Femur (tissue), 1 donor: ENCODE measurements at regions not wholly inside any gene's neighbourhood (a gene's known extent, or its start where the extent isn't known, plus 50 kb on each side); places are given as distances from the start of the nearest gene placed in this dataset.
A peak's percentile ranks its signal among the peaks of the same experiment; 100 is the strongest.

Experiments
- DNase-seq: peaks from one replicate; pipeline ENCODE4 v3.0.0-alpha.2; 2017

DNA sequence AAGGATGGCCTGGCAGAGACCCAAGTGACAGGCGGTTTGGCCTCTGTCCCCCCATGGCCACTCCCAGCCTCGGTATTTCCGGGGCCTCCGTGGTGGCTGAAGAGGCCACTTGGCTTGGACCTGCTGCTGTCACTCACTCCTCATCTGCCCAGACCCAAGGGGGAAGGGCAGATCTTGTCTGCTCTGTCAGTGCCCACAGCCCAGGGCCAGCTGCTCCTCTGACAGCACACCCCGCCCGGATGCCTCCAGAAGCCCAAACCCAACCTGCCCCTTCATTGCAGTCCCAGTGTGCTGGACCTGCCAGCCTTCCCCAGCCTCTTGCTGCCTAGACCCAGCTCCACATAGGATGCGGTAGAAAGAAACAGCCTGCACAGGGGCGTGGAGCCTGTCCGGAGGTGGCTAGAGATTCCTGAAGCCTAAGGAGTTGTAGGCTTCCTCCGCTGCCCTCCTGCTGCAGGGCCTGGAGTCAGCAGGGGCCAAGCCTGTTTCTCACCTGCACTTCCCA lies 52.0 kb downstream of the MAGEF1 start:
- DNase-seq = peak; percentile 88

DNA sequence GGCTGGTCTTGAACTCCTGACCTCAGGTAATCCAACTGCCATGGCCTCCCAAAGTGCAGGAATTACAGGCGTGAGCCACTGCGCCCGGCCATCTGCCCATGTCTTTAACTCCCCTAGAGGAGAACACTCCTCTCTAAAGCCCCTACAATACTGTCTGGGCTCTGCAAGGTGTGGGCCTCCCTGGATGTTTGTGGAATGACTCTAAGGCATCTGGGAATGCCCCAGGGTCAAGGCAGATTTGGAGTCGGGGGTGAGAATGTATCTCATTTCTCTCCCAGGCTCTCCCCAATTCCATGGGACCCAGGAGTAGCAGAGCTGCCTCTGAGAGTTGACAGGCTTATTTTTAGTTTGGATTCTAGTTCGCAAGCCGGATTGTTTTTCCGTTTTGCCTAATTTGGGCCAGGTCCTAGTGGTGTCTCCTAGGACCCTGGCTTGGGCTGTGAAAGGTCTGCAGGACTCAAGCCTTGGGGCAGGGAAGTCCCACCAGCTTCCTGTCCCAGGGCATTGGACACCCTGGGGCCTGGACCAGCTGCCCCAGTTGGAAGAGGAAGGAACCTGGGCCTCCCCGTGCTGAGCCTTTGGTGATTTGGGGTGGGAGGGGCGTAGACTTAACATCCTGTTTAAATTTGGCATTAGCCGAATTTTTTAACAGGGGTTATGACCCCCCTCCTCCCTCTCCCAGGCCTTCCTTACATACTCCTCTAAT lies 53.5 kb downstream of the MAGEF1 start:
- DNase-seq = peak; percentile 75

DNA sequence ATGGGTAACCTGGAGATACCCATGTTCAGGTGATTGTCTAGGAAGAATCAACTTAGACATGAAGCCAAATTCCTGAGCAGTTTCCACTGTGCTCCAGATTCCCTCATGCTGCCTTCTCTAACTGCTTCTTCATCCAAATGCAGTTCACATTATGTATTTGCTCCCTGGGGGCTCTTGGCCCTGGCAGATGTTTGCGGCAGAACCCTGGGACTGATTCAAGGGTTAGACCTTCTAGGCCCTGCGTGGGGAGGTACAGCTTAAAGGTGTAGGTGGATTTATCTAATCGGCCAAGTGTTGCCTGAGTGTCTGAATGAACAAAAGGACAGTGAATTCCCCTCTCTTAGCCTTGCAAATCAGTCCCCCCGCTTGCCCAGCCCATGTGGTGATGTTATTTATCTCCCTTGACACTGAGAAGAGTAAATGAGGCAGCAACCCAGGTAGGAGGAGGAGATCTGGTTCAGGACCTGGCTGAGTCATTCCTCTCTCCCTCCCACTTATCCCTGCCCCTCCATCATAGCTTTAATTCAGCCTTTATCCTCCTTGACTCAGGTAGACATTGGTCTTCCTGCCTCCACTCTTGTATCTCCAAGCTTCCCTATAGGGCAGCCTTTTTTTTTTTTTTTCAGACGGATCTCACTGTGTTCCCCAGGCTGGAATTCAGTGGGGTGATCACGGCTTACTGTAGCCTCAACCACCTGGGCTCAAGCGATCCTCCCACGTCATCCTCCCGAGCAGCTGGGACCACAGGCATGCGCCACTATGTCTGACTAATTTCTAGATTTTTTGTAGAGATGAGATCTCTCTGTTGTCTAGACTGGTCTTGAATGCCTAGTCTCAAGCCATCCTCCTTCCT lies 54.8 kb downstream of the MAGEF1 start:
- DNase-seq = peak; percentile 65

DNA sequence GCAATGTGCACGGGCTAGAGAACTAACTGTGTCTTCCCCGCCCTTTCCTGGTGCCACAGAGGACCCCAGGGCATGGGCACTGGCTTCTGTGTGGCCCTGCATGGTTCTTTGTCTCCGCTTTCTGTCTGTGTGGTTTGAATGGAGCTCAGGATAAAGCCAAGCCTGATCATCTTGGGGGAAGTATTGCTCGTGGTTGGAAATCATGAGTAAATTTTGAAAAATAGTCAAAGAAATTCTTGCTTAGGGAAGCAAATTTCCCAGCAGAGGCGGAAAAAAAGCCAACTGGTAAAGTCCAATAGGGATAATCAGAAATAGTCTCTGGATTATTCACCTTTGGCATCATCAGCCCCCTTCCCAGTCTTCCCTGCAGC lies 55.4 kb downstream of the MAGEF1 start:
- peak; percentile 67 for DNase-seq

DNA sequence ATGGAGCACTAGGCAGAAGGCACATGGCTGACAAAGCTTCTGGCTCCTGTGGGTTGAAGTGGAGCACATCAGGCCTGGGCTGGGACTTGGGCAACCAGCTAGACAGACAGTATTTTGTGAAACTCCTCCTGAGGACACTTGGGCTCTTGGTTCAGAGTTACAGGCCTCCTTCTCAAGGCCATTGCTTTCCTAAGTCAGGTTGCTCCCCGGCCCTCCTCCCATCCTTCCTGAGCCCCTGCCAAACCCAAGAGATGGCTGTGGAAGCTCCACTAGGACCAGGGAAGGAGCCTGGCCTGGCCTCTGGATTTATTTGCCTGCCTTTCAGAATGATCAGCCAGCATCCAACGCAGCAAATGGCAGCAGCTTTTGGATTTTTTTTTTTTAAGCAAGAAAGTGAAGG lies 56.3 kb downstream of the MAGEF1 start:
- DNase-seq = no peak

DNA sequence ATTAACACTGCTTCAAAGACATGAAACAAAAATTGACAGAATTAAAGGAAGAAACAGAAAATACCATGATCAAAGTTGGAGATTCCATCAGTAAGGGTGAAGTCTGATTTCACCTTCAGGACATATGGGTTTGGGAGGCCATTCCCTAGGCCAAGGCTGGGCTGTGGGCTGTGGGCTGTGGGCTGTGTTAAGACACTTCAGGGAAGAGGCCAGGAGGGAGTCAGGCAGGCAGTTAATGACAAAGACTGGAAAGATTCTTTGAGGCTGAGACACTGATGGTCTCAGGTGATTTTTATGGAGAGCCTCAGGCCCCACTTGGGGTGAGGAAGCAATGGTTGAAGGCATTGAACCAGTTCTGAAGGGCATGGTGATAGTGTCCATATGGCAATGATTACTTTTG lies 57.5 kb downstream of the MAGEF1 start:
- DNase-seq = no peak

DNA sequence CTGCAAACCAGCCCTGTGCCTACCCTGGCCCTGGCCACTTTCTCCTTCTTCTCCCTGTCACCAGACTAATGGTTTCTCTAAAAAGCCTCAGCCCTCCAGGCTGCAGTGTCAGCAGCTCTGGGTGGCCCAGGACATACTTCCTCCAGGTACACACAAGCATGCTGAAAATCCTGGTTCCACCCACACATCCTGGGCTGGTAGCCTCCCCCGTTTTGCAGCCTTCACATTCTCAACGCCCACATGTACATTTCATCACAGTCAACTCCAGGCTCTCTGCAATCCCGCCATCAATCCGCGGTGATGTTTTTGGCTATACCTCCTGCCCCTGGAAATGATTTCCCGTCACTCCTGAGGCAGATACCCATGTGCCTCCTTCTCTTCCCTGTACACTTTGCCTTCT lies 59.4 kb downstream of the MAGEF1 start:
- no peak for DNase-seq

DNA sequence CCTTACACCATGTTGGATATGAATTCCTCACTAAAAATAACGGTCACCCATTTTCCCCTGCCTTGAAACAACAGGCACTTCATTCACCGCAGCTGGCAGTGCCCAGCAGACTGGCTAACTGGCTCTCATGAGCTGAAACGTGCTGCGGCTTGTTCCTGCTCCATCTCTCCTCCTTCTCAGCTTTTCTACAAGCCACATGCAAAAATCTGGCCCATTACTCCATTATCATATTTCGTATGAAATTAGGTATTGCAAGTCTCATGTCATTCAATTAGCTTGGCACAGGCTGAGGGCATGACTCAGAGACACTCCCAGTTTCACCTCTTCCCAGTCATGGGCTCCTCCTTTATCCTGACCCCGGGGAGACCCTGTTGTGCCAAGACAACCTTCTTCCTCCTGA lies 60.0 kb downstream of the MAGEF1 start:
- DNase-seq = no peak

DNA sequence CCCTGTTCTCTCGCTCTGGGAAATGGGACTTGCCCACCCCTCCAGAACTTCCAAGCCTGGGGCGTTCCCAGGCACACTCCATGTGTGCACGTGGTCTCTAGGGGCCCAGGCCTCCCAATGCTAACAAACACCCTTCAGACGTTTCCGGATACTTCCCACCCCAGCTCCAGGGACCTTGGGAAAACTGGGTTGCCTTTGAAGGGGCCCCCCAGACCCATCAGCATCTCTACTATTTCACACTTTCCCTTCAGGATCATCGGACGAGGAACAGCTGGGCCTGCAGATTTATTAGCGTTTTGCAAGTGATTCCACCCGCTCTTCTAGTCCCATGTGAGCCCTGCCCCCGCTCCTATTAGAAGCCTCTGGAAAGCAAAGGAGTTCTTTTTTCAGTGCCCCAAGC lies 63.2 kb downstream of the MAGEF1 start:
- DNase-seq = no peak

DNA sequence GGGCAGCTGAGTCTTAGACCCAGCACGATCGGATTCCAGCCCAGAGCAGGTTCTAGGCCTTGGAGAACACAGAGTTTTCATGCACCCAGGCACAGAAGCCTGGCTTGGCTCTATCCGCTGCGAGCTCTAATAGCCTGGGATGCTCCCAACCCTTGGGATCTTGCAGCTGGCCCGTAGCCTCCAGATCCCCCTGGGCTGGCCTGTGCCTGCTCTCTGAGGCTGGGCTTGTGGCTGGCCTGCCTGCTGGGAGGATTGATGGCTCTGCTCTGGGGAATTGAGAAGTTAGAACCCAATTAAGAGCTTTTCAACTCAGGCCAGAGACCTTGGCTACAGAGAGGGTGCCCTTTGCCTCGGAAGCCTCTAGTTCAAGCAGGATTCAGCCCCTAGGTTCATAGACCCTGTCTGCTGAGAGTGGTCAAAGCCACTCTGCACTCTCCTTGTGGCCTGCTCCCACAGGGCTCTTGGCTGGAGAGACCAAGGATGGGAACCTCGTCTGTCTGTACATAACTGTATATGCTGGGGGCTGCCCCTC lies 64.4 kb downstream of the MAGEF1 start:
- no peak for DNase-seq

DNA sequence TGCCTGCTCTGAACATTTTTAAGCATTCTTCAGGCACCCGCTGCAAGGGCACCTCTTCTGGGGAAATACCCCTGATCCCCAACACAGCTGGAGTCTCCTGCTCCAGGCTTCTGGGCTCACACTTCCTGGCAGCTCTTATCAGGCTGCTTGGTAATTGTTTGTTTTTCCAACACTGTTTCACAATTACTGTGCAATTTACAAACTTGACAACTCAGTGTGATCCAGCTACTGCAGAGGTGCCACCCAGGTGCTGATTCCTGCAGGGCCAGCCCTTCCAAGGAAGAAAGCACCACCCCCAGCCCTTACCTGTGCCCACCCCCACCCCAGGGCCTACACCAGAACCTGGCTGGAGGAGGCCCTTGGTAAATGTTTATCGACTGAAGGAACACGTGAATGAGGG lies 66.5 kb downstream of the MAGEF1 start:
- DNase-seq = no peak

DNA sequence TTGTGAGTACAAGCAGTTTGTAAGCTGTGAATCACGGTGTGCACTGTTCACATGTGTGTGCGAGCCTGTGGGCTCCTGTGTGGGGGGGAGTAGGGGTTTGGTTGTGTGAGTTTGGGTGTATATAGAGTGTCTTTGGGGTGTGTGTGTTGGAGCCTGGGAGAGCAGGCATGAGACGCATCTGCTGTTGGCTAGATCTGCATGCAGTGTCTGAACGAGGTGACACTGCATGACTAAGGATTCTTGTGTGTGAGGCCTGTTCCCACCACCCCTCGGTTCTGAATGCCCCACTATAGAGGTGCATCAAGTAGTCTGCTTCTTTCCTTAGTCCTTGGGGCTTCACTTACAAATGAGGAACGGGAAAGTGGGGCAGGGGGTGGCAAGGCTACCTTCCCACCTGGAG lies 68.4 kb downstream of the MAGEF1 start:
- no peak for DNase-seq

DNA sequence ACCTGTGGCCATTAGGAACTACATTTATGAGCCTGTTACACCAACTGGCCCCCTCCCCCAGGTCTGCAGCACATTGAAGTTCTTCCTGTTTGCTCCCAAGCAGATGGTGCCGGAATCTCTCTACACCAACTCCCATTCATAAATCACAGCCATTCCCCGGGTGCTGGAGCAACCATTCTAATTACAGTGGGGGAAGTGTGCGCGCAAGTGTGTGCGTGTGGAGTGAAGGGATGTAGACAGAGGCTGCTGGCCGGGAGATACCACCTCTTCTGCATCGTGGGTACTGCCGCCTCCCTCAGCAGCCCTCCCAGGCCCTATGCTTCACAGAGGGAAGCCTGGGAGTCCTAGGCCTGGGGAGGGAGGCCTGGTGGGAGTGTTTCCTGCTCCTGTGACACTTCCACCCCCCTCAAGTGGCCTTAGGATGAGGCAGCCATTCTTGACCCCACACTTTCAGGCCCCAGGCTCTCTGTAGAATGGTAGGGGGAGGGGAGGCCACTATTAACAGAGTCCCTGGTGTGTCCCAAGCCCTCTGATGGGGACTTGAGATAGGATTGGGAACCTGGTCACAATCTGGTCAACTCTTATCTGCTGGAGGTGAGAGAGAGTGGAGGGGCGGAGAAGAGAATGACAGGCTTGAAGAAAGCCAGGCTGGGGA lies 69.1 kb downstream of the MAGEF1 start:
- no peak for DNase-seq

DNA sequence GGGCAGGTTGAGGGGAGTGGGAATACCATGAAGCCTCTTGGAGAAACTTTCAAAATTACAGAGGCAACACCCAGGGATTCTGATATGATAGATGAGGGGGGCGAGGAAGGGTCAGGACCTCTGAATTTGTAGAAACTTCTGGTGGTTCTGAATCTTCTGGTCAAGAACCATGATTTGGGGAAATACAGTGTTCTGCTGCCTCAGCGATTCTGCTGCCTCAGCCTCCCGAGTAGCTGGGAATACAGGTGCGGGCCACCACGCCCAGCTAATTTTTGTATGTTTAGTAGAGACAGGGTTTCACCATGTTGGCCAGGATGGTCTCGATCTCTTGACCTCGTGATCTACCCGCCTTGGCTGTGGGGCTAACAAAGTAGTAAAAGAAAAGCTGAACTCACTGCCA lies 70.4 kb downstream of the MAGEF1 start:
- no peak for DNase-seq

DNA sequence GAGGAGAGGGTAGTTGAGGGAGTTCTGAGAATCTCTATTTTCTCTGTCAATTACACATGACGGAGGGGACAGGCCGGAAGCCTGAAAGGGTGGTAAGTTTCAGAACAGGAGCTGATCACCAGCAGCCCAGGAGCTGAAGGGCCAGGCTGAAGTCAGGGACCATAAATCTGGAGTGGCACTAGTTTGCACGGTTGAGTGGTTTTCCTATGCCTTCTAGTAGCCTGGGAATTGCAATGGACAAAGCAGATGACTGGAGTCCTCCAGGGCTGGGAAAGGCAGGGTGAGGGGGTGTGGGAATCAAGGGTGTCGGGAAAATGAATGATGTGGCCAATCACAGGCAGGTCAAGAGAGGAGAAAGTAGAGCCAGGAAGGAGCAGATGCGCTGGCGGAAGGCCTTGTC lies 72.5 kb downstream of the MAGEF1 start:
- DNase-seq = no peak

DNA sequence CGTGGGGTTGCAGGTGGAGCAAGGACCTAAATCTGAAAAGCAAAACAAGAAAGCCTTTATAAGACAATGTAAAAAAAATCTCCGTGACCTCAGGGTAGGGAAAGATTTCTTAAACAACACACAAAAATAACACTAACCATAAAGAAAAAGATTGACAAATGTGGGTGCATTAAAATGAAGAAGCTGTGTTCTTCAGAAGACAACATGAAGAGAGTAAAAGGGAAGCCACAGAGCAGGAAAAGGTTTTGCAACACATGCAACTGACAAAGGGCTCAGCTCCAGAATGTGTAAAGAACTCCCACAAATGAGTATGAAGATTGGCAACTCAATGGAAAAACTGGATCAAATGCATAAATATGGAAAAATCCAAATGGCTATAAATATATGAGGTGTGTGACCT lies 74.2 kb downstream of the MAGEF1 start:
- no peak for DNase-seq

DNA sequence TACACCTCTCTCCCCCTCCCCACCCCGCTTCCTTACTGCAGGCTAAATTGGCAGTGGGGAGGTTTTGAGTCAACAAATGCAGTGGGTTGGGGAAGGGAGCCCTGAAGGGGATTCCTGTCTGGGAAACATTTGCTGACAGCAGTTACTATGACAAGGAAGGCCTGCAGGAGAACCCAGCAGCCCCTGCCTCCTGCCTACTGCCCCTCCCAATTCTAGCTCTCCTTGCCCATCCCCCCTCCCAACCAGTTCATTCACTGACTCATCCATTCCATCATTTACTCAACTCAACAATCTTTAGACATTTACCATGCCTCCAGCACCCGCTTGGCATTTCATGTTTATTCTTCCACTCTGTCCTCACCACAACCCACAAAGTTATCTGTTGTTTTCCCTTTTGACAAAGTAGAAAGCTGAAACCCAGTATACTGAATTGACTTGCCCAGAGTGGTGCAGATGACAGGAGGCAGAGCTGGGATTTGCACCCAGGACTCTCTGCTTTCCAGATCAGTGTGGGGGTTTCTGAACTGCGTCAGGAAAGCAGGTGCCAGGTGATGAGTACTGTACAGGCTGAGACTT lies 75.0 kb downstream of the MAGEF1 start:
- DNase-seq = peak; percentile 62

DNA sequence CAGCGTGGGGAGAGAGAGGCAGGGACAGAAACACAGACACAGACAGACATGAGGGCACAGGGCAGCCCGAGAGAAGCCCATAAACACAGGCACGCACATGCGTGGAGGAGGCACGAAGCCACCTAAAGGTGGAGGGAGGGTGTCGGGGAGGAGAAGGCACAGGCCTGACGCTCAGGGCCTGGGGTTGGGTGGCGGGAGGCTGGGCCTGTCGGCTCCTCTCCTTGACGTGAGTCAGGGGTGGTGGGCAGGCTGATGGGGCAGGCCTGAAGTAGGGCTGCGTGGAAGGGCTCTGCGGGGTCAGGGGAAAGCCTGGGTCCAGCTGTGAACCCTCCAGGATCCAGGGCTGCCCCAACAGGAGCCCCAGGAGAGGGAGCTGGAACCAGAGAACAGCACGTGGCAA lies 74.2 kb downstream of the EPHB3 start:
- DNase-seq = no peak

DNA sequence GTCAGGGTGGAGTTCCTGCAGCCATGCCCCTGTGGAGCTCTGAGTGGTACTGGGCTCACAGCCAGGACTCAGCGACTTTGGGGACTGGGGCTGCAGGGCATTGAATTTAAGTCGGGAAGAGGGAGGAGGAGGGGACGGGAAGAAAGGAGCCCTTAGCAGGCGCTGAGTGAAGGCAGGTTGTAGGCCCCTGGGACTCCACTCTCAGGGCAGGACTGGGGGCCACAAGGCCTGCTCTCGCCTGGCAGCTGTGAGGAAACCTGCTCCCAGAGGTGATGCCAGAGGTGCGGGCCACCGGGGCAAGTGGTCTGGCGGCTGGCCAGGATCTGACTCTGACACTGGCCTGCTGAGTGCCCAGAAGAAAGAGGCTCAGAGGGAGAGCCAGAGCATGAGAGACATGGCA lies 73.5 kb downstream of the EPHB3 start:
- no peak for DNase-seq

DNA sequence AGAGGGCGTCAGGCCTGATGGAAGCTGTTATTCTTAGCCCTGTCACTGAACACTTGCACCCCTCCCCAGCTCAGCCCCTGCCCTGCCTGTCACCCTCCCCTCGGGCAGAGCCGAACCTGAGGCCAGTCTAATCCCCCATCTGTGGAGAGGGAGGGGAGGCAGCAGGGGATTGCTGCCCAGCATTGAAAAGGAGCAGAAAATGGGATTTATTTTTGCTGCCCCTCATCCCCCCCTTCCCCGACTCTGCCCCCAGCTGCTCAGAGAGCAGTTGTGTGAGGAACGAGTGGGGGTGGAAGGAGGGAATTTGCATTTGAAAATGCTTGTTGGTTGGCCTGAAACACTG lies 71.6 kb downstream of the EPHB3 start:
- no peak for DNase-seq

DNA sequence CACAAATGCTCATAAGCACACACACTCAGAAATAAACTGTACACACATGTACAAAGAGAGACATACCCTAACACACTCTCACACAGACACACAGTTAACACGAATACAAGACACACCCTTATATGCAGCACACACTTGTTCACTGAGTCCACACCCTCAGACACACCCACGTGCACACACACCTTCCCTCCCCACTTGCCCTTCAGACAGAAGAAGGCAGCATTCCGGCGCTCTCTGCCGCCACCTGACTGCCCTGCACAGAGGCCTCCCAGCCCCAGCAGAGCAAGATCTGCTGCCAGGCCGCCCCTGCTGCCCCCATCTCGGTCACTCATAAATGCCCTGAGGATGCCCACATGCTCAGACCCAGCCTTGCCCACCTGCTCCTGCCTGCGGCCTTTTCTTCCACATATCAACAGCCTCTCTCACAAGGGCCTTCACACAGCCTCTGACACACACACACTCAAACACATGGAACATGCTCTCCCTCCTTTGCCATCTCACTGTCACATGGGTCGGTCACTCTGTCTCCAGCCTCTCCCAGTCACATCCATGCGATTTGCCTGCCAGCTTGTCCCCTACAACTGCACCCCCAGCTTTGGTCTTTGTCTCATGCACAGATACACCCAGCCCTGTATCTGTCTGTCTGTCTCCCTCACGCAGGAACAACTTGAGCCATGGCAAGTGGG lies 71.1 kb downstream of the EPHB3 start:
- DNase-seq = no peak
